Tibial nerve (tissue), 3 donors: ENCODE measurements at regions not wholly inside any gene's neighbourhood (a gene's known extent, or its start where the extent isn't known, plus 50 kb on each side); places are given as distances from the start of the nearest gene placed in this dataset.

Source experiments
- POLR2A ChIP-seq, 2 donors: fragments of 450-650 bp; IDR thresholded peaks; one replicate each; pipeline ENCODE4 v1.6.1; 2017; ENCODE audit warnings: antibody characterized with exemption in 2 of 2, mild to moderate bottlenecking in 2 of 2, moderate library complexity in 2 of 2
- TF ChIP-seq, protein P1 (sequence below), 5 experiments: fragments of 200-600 bp in 3 of 5; fragments of 450-650 bp in 2 of 5; sonication (generic) in 3 of 5; IDR thresholded peaks; one replicate each; pipeline ENCODE4 v1.5.1; 2016 to 2019; ENCODE audit warnings: antibody characterized with exemption in 5 of 5, mild to moderate bottlenecking in 3 of 5, moderate library complexity in 2 of 5

DNA sequence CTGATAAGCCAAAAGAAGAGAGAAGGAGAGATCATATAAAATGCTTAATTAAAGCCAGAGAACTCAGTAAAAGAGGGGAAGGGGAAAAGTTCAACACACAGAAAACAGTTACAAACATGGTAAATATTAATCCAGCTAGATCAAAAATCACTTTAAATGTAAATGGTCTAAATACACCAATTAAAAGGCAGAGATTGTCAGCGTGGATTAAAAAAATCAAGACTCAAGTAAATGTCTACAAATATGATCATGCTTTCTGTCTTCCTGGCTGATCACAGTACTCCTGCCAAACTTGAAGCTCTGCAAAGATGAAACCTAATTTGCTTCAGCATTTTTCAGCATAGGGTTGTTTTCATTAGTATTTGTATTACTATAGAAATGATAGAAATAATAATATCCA lies 54.6 kb upstream of the RNF32 start:
- TF ChIP-seq, protein P1, sequence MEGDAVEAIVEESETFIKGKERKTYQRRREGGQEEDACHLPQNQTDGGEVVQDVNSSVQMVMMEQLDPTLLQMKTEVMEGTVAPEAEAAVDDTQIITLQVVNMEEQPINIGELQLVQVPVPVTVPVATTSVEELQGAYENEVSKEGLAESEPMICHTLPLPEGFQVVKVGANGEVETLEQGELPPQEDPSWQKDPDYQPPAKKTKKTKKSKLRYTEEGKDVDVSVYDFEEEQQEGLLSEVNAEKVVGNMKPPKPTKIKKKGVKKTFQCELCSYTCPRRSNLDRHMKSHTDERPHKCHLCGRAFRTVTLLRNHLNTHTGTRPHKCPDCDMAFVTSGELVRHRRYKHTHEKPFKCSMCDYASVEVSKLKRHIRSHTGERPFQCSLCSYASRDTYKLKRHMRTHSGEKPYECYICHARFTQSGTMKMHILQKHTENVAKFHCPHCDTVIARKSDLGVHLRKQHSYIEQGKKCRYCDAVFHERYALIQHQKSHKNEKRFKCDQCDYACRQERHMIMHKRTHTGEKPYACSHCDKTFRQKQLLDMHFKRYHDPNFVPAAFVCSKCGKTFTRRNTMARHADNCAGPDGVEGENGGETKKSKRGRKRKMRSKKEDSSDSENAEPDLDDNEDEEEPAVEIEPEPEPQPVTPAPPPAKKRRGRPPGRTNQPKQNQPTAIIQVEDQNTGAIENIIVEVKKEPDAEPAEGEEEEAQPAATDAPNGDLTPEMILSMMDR (IDR thresholded peaks at IDR 0.05): no peak
- TF ChIP-seq POLR2A (IDR thresholded peaks at IDR 0.05): no peak
